ENCODE measurements at regions not wholly inside any gene's neighbourhood (a gene's known extent, or its start where the extent isn't known, plus 50 kb on each side); places are given as distances from the start of the nearest gene placed in this dataset.
"Not testable (repeated sequence)": the region's sequence is repeated elsewhere in the genome, so short reads cannot be mapped to it uniquely, and the experiment has no call there.

GRCh38 chr17:21542991-21543390 lies 149.3 kb upstream of the KCNJ18 start:
- H3K4me3 ChIP-seq (ENCODE audit: low read length): no peak overlapping the region
- TF ChIP-seq, protein P1, sequence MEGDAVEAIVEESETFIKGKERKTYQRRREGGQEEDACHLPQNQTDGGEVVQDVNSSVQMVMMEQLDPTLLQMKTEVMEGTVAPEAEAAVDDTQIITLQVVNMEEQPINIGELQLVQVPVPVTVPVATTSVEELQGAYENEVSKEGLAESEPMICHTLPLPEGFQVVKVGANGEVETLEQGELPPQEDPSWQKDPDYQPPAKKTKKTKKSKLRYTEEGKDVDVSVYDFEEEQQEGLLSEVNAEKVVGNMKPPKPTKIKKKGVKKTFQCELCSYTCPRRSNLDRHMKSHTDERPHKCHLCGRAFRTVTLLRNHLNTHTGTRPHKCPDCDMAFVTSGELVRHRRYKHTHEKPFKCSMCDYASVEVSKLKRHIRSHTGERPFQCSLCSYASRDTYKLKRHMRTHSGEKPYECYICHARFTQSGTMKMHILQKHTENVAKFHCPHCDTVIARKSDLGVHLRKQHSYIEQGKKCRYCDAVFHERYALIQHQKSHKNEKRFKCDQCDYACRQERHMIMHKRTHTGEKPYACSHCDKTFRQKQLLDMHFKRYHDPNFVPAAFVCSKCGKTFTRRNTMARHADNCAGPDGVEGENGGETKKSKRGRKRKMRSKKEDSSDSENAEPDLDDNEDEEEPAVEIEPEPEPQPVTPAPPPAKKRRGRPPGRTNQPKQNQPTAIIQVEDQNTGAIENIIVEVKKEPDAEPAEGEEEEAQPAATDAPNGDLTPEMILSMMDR (conservative IDR thresholded peaks at IDR 0.05; ENCODE audit: low read depth, low read length): no peak
- no peak for DNase-seq (ENCODE audit: low read depth)

DNA sequence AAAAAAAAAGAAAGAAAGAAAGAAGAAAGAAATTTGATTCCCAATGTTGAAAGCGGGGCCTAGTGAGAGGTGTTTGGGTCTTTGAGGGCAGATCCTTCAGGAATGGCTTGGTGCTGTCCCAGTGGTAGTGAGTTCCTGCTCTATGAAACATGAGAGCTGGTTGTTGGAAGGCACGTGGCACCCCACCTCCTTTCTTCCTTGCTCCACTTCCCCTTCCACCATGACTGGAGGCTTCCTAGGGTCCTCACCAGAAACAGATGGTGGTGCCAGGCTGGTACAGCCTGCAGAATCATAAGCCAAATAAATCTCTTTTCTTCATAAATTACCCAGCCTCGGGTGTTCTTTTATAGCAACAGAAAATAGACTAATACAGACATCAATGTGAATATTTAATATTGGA lies 147.3 kb upstream of the KCNJ18 start:
- DNase-seq (ENCODE audit: low read depth): no peak
- TF ChIP-seq, protein P1 (conservative IDR thresholded peaks at IDR 0.05; ENCODE audit: low read depth, low read length): no peak
- H3K4me3 ChIP-seq (ENCODE audit: low read length): no peak overlapping the region

DNA sequence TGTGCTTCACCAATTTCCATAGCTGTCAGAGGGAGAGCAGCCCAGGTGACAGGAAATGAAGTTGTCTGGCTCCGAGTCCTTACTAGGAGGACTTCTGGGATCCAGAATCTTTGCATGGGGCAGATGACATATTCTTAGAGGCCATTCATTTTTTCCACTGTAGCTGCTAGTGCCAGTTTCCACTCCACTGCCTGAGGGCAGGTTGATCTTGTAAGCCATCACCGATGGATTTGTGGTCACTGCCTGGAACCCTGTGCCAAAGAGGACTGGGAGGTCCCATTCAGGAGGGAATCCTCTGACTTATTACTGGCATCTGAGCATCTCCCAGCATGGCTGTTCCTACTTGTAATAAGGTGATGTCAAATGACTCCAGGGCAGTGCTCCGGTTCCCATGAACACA lies 144.1 kb upstream of the KCNJ18 start:
- H3K4me3 ChIP-seq (ENCODE audit: low read length): no peak overlapping the region
- TF ChIP-seq, protein P1 (conservative IDR thresholded peaks at IDR 0.05; ENCODE audit: low read depth, low read length): no peak
- no peak for DNase-seq (ENCODE audit: low read depth)

GRCh38 chr17:21549107-21549687 lies 143.1 kb upstream of the KCNJ18 start:
- TF ChIP-seq, protein P1 (conservative IDR thresholded peaks at IDR 0.05; ENCODE audit: low read depth, low read length): no peak
- DNase-seq (ENCODE audit: low read depth): no peak
- H3K4me3 ChIP-seq (ENCODE audit: low read length): no peak overlapping the region

- DNase-seq (ENCODE audit: low read depth); H3K4me3 ChIP-seq (ENCODE audit: low read length): not testable (repeated sequence)
Observed at GRCh38 chr17:21550031-21550430, 142.3 kb upstream of the KCNJ18 start.

GRCh38 chr17:21551081-21551881 lies 141.0 kb upstream of the KCNJ18 start:
- H3K4me3 ChIP-seq (ENCODE audit: low read length): peak overlapping the region; percentile 58
- TF ChIP-seq, protein P1 (conservative IDR thresholded peaks at IDR 0.05; ENCODE audit: low read depth, low read length): no peak
- DNase-seq (ENCODE audit: low read depth): peak; percentile 31

- not testable (repeated sequence) for H3K4me3 ChIP-seq (ENCODE audit: low read length); DNase-seq (ENCODE audit: low read depth)
Observed at GRCh38 chr17:21558921-21559320, 133.4 kb upstream of the KCNJ18 start.

DNA sequence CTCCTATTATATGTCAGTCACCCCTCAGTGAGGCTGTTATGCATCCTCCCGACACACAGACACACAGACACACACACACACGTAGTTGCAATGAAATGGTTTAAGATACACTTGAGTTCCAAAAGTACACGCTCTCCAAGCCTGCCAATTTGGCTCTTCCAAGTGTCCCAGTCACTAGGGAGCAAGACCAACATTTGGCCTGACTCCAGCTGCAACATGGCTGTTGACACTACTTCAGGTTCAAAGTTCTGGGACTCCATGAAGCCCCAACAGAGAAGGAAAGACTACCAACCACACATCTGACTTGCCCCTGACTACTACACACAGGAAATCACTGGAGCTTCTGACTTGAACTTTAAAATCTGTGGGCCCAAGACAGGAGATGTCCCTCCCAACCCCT lies 128.1 kb upstream of the KCNJ18 start:
- DNase-seq (ENCODE audit: low read depth): no peak
- no peak overlapping the region for H3K4me3 ChIP-seq (ENCODE audit: low read length)
- TF ChIP-seq, protein P1 (conservative IDR thresholded peaks at IDR 0.05; ENCODE audit: low read depth, low read length): no peak

DNA sequence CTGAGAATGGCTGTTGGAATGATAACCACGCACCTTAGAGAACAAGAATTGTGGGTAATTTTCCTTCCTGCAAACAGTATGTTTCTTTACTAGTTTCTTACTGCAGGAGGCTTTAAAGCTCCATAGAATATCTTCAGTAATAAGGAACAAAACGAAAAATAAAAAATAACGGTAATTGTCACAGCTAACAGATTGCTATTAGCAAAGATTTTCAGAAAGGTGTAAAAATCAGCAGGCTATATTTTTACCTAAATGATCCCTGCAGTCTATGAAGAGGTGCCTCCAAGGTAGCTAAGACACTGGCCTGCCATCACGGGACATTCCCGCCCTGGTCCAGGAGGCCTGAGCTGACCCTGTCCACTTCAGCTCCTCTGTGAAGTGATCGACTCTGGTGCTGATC lies 127.6 kb upstream of the KCNJ18 start:
- not testable (repeated sequence) for H3K4me3 ChIP-seq (ENCODE audit: low read length); DNase-seq (ENCODE audit: low read depth)

DNA sequence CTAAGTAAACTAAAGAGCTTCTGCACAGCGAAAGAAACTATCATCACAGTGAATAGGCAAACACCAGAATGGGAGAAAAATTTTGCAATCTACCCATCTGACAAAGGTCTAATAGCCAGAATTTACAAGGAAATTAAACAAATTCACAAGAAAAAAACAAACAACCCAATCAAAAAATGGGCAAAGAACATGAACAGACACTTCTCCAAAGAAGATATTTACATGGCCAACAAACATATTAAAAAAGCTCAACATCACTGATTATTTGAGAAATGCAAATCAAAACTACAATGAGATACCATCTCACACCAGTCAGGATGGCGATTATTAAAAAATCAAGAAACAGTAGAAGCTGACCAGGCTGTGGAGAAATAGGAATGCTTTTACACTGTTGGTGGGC lies 121.9 kb upstream of the KCNJ18 start:
- H3K4me3 ChIP-seq (ENCODE audit: low read length); DNase-seq (ENCODE audit: low read depth): not testable (repeated sequence)

GRCh38 chr17:21572148-21572547 lies 120.2 kb upstream of the KCNJ18 start:
- not testable (repeated sequence) for H3K4me3 ChIP-seq (ENCODE audit: low read length); DNase-seq (ENCODE audit: low read depth)
